CD4-positive, alpha-beta memory T cell (primary cell): ENCODE measurements at regions not wholly inside any gene's neighbourhood (a gene's known extent, or its start where the extent isn't known, plus 50 kb on each side); places are given as distances from the start of the nearest gene placed in this dataset.
"Not testable (repeated sequence)": the region's sequence is repeated elsewhere in the genome, so short reads cannot be mapped to it uniquely, and the experiment has no call there.

Experiments used
- CTCF ChIA-PET: fragments of 350-600 bp; sonication (Branson Sonifier 250); formaldehyde crosslinking; loops from one replicate; lab custom pipeline; 2021; ENCODE audit warnings: inconsistent platforms; ENCODE audit not compliant: partially characterized antibody; lab: Charles Lee
- POLR2A ChIA-PET: fragments of 350-600 bp; sonication (Branson Sonifier 250); formaldehyde crosslinking; loops from one replicate; lab custom pipeline; 2021; ENCODE audit not compliant: partially characterized antibody; lab: Charles Lee
- DNase-seq, 5 donors: peaks; one replicate each; pipeline versions ENCODE4 v3.0.0 to v3.0.0-alpha.2; 2020 to 2022; ENCODE audit warnings: mixed read lengths in 1 of 5
- H3K27ac ChIP-seq: one replicate; pipeline ENCODE4 v1.7.0; 2013; ENCODE audit warnings: low read depth, low read length
- H3K27me3 ChIP-seq: 2 replicates; pipeline ENCODE4 v1.7.0; 2013; ENCODE audit warnings: mild to moderate bottlenecking, low read length, moderate library complexity; ENCODE audit not compliant: insufficient read depth
- H3K36me3 ChIP-seq: 2 replicates; pipeline ENCODE4 v1.7.0; 2013; ENCODE audit warnings: mild to moderate bottlenecking, low read length, moderate library complexity; ENCODE audit not compliant: insufficient read depth
- H3K4me1 ChIP-seq: 2 replicates; pipeline ENCODE4 v1.7.0; 2013; ENCODE audit warnings: mild to moderate bottlenecking, low read length, moderate library complexity; ENCODE audit not compliant: insufficient read depth
- H3K4me3 ChIP-seq, 2 donors: one replicate each; pipeline ENCODE4 v1.7.0; 2013; ENCODE audit warnings: low read length in 2 of 2, mild to moderate bottlenecking in 1 of 2
- H3K9me3 ChIP-seq, 2 donors: one replicate each; pipeline ENCODE4 v1.7.0; 2013; ENCODE audit warnings: low read length in 2 of 2, control low read depth in 1 of 2; ENCODE audit not compliant: control insufficient read depth in 1 of 2
- H3K27ac Mint-ChIP-seq, 7 donors: one replicate each; pipeline ENCODE4 v1.8.0; 2020 to 2021; ENCODE audit warnings: mixed read lengths in 7 of 7, mild to moderate bottlenecking in 6 of 7, inconsistent platforms in 3 of 7, moderate library complexity in 3 of 7
- H3K27me3 Mint-ChIP-seq, 2 donors: one replicate each; pipeline ENCODE4 v1.8.0; 2020 to 2021; ENCODE audit warnings: mixed read lengths in 2 of 2
- H3K36me3 Mint-ChIP-seq, 2 donors: one replicate each; pipeline ENCODE4 v1.8.0; 2020 to 2021; ENCODE audit warnings: mixed read lengths in 2 of 2, inconsistent platforms in 1 of 2, mild to moderate bottlenecking in 1 of 2
- H3K4me1 Mint-ChIP-seq, 4 donors: one replicate each; pipeline ENCODE4 v1.8.0; 2020 to 2021; ENCODE audit warnings: mixed read lengths in 4 of 4, mild to moderate bottlenecking in 1 of 4
- H3K4me3 Mint-ChIP-seq, 8 donors: one replicate each; pipeline ENCODE4 v1.8.0; 2020 to 2021; ENCODE audit warnings: mixed read lengths in 8 of 8, mild to moderate bottlenecking in 7 of 8, moderate library complexity in 6 of 8, inconsistent platforms in 3 of 8
- H3K9me3 Mint-ChIP-seq, 8 donors: one replicate each; pipeline ENCODE4 v1.8.0; 2020 to 2021; ENCODE audit warnings: mixed read lengths in 8 of 8, mild to moderate bottlenecking in 5 of 8, inconsistent platforms in 3 of 8, moderate library complexity in 1 of 8
- intact Hi-C: fragments of 100-400 bp; cut with micrococcal nuclease; formaldehyde crosslinking; loops from one replicate; pipeline ENCODE4 v1.15.1; 2023

DNA sequence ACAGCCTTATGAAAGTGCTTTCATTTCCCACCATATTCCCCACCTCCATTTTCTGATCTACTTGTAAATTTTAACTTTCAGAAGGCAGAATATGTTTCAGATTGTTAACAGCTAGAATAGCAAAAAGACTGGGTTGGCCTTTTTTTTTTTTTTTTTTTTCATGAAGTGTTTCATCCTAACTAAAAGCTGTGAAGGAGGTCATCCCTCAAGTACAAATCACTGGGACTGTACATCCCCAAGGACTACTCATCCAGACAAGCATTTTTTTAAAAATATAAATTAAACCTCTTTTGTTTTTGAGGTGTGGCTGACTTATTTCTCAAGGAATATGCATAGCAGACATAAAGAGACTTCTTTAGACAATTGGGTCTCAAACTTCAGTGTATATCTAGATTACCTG, 542.1 kb upstream of the TUSC1 start:
- no peak for DNase-seq
- Histone ChIP-seq H3K27me3 (no peaks in the 10 kb centered on the region), H3K36me3 (no peaks in the 10 kb centered on the region), H3K4me3 (no peak overlapping the region), H3K9me3 (no peaks in the 10 kb centered on the region), H3K4me1 (no peaks in the 10 kb centered on the region), H3K27ac (no peak overlapping the region)
- ChIA-PET POLR2A (no interaction called here), CTCF (no interaction called here)
- Mint-ChIP-seq H3K4me1 (no peaks in the 10 kb centered on the region), H3K27ac (no peak overlapping the region), H3K27me3 (no peaks in the 10 kb centered on the region), H3K4me3 (no peak overlapping the region), H3K9me3 (peaks cover 2 to 41% (median 16%) of the 10 kb centered on the region in 8 donors), H3K36me3 (no peaks in the 10 kb centered on the region)
- intact Hi-C loops: no loop called here

DNA sequence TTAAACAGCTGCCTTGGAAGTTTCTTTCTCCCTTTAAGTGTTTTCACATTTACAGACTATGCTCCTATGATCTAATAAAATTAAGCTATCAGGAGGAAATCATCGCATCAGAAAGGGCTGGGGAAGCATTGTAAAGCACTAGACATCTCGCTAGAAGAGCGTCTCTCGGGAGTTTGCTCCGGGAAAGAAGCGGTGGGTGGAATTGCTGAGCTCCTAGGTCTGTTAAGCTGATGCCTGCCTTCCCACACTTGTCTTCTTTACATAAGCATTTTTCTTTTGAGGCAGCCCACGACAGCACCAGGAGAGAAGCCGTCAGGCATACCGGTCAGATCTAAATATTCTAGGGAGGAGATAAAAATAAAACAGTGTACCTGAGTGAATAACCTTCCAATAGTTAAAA, 541.7 kb upstream of the TUSC1 start:
- Mint-ChIP-seq H3K4me3 (no peak overlapping the region), H3K9me3 (peaks cover 2 to 41% (median 16%) of the 10 kb centered on the region in 8 donors), H3K4me1 (no peaks in the 10 kb centered on the region), H3K27ac (no peak overlapping the region), H3K27me3 (no peaks in the 10 kb centered on the region), H3K36me3 (no peaks in the 10 kb centered on the region)
- intact Hi-C loops: no loop called here
- DNase-seq: no peak
- CTCF ChIA-PET: no interaction called here
- Histone ChIP-seq H3K27me3 (no peaks in the 10 kb centered on the region), H3K4me3 (no peak overlapping the region), H3K4me1 (no peaks in the 10 kb centered on the region), H3K9me3 (no peaks in the 10 kb centered on the region), H3K27ac (no peak overlapping the region), H3K36me3 (no peaks in the 10 kb centered on the region)
- POLR2A ChIA-PET: no interaction called here

DNA sequence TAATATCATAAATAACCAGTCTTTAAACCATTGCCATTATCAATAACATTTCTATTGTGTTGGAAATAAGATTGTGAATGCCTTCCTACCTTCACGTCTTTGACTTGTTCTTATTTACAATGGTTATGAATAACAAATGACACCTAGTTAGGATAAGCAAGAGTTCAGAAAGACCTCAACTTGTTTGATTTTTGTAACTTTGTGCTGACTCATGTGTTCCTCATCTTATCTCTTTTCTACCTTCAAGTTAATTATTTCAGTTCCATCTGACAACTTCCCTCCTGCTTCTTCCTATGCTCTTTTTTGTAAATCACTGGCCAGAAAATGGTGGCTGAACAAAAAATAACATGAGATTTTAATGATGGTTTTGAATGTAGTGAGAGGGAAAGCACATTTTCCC, 538.5 kb upstream of the TUSC1 start:
- ChIA-PET POLR2A (no interaction called here), CTCF (no interaction called here)
- Histone ChIP-seq H3K36me3 (no peaks in the 10 kb centered on the region), H3K9me3 (no peaks in the 10 kb centered on the region), H3K27me3 (no peaks in the 10 kb centered on the region), H3K4me1 (no peaks in the 10 kb centered on the region), H3K4me3 (no peak overlapping the region), H3K27ac (no peak overlapping the region)
- H3K4me1 Mint-ChIP-seq: no peaks in the 10 kb centered on the region
- H3K9me3 Mint-ChIP-seq: peaks cover 2 to 44% (median 22%) of the 10 kb centered on the region in 8 donors
- no peaks in the 10 kb centered on the region for H3K36me3 Mint-ChIP-seq
- no peak for DNase-seq
- no peaks in the 10 kb centered on the region for H3K27me3 Mint-ChIP-seq
- H3K4me3 Mint-ChIP-seq: no peak overlapping the region
- H3K27ac Mint-ChIP-seq: no peak overlapping the region
- intact Hi-C loops: no loop called here

DNA sequence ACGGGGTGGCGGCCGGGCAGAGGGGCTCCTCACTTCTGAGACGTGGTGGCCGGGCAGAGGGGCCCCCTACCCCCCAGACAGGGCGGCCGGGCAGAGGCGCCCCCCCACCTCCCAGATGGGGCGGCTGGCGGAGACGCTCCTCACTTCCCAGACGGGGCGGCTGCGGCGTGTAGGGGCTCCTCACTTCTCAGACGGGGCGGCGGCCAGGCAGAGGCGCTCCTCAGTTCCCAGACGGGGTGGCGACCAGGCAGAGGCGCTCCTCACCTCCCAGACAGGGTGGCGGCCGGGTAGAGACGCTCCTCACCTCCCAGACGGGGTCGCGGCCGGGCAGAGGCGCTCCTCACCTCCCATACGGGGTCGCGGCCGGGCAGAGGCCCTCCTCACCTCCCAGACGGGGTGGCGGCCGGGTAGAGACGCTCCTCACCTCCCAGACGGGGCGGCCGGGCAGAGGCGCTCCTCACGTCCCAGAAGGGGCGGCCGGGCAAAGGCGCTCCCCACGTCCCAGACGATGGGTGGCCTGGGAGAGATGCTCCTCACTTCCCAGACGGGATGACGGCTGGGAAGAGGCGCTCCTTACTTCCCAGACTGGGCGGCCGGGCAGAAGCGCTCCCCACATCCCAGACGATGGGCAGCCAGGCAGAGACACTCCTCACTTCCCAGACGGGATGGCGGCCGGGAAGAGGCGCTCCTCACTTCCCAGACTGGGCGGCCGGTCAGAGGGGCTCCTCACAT, 536.6 kb upstream of the TUSC1 start:
- H3K36me3 Mint-ChIP-seq, H3K36me3 ChIP-seq, H3K4me3 ChIP-seq, CTCF ChIA-PET, intact Hi-C loops, H3K27me3 ChIP-seq, POLR2A ChIA-PET, H3K4me1 Mint-ChIP-seq, H3K4me1 ChIP-seq, H3K27ac Mint-ChIP-seq, DNase-seq, H3K27ac ChIP-seq, H3K27me3 Mint-ChIP-seq, H3K4me3 Mint-ChIP-seq, H3K9me3 ChIP-seq: not testable (repeated sequence)
- peaks cover 5 to 38% (median 25%) of the 10 kb centered on the region in 8 donors for H3K9me3 Mint-ChIP-seq

DNA sequence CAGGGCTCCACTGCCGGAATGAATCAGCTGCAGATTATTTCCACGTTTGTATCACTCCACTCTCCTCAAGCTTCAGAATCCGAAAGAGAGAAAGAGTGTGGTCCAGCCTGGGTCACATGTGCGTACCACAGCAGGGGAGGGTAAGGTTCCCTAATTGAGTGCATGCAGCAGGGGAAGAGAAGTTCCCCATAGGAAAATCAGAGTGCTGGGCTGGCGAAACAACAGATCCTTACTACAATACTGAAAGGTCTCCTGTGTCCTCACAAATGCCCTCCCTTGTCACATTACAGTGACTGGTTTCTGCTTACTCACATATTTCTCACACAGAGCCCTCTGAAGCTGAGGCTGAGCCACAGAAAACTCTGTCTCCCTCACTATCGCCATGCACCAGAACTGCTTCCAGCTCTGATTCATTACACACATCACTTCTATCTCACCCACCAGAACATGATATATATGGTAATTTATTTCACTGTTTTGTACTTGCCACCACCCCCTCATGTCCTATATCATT, 532.2 kb upstream of the TUSC1 start:
- H3K4me1 ChIP-seq: no peaks in the 10 kb centered on the region
- intact Hi-C loops: no loop called here
- Mint-ChIP-seq H3K4me1 (no peaks in the 10 kb centered on the region), H3K4me3 (no peak overlapping the region), H3K27ac (no peak overlapping the region), H3K36me3 (no peaks in the 10 kb centered on the region), H3K9me3 (peaks cover 5 to 28% (median 14%) of the 10 kb centered on the region in 8 donors), H3K27me3 (no peaks in the 10 kb centered on the region)
- no peak overlapping the region for H3K27ac ChIP-seq
- ChIA-PET POLR2A (no interaction called here), CTCF (no interaction called here)
- no peak for DNase-seq
- no peak overlapping the region for H3K4me3 ChIP-seq
- no peaks in the 10 kb centered on the region for H3K27me3 ChIP-seq
- H3K36me3 ChIP-seq: no peaks in the 10 kb centered on the region
- H3K9me3 ChIP-seq: no peaks in the 10 kb centered on the region

DNA sequence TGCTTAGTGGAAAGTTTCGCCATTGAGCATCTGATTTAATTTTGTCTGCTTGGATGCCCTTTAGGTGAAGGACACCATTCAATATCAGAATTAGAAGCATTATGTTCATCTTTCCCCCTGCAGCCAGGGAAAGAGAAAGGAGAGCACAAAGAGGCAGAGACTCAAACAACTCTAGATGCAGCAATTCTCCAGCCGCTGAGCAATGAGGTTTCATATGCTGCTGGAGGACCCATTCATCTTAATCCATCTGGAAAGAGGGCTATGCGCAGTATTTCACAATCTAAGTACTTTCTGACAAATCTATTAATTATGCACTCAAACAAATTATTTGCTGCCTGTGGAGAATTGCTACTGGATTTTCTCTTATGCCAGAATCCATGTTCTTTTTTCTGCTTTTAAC, 527.0 kb upstream of the TUSC1 start:
- no peaks in the 10 kb centered on the region for H3K9me3 ChIP-seq
- no peak overlapping the region for H3K4me3 Mint-ChIP-seq
- H3K36me3 Mint-ChIP-seq: no peaks in the 10 kb centered on the region
- no peak overlapping the region for H3K27ac ChIP-seq
- intact Hi-C loops: no loop called here
- no peaks in the 10 kb centered on the region for H3K4me1 ChIP-seq
- POLR2A ChIA-PET: no interaction called here
- peaks cover 0 to 13% (median 5%) of the 10 kb centered on the region in 8 donors for H3K9me3 Mint-ChIP-seq
- no peak overlapping the region for H3K4me3 ChIP-seq
- DNase-seq: no peak
- CTCF ChIA-PET: no interaction called here
- H3K36me3 ChIP-seq: no peaks in the 10 kb centered on the region
- no peaks in the 10 kb centered on the region for H3K4me1 Mint-ChIP-seq
- H3K27me3 ChIP-seq: no peaks in the 10 kb centered on the region
- no peak overlapping the region for H3K27ac Mint-ChIP-seq
- H3K27me3 Mint-ChIP-seq: no peaks in the 10 kb centered on the region

DNA sequence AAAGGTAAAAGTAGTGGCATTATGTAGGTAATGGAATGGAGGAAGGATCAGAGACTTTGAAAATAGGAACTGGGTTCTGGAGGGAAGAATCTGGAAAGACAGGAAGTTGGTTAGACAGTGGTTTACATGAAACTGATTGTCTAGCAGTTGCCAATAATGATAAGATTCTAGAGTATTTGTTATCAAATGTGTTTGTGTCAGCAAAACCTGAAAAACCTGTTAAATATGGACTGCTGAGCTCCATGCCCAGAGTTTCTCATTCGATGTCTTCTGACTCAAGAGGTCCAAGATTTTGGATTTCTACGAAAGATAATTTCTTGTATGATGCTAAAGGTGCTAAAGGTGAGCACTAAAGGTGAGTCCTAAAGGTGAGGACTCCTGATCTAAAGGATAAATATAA, 515.0 kb upstream of the TUSC1 start:
- Mint-ChIP-seq H3K36me3 (peaks cover 1 to 4% of the 10 kb centered on the region in 2 donors), H3K27ac (no peak overlapping the region), H3K27me3 (no peaks in the 10 kb centered on the region), H3K9me3 (peaks cover 2 to 28% (median 9%) of the 10 kb centered on the region in 8 donors), H3K4me1 (no peaks in the 10 kb centered on the region), H3K4me3 (no peak overlapping the region)
- no peak for DNase-seq
- H3K36me3 ChIP-seq: no peaks in the 10 kb centered on the region
- H3K27ac ChIP-seq: no peak overlapping the region
- POLR2A ChIA-PET: no interaction called here
- CTCF ChIA-PET: no interaction called here
- intact Hi-C loops: no loop called here
- H3K4me1 ChIP-seq: no peaks in the 10 kb centered on the region
- no peaks in the 10 kb centered on the region for H3K9me3 ChIP-seq
- H3K27me3 ChIP-seq: no peaks in the 10 kb centered on the region
- H3K4me3 ChIP-seq: no peak overlapping the region
